Mucosa of rectum (tissue), 2 donors: ENCODE measurements at regions not wholly inside any gene's neighbourhood (a gene's known extent, or its start where the extent isn't known, plus 50 kb on each side); places are given as distances from the start of the nearest gene placed in this dataset.

Experiments used
- H3K27ac ChIP-seq, 2 donors: one replicate each; pipeline ENCODE4 v1.7.0; 2013; ENCODE audit warnings: inconsistent platforms in 2 of 2, low read depth in 2 of 2, low read length in 2 of 2
- H3K27me3 ChIP-seq, 2 donors: one replicate each; pipeline ENCODE4 v1.7.0; 2013; ENCODE audit warnings: low read length in 2 of 2; ENCODE audit not compliant: control insufficient read depth in 2 of 2, insufficient read depth in 2 of 2
- H3K36me3 ChIP-seq, 2 donors: one replicate each; pipeline ENCODE4 v1.7.0; 2013; ENCODE audit warnings: low read length in 2 of 2; ENCODE audit not compliant: control insufficient read depth in 2 of 2, insufficient read depth in 2 of 2
- H3K4me1 ChIP-seq, 2 donors: one replicate each; pipeline ENCODE4 v1.7.0; 2013; ENCODE audit warnings: low read length in 2 of 2, mild to moderate bottlenecking in 1 of 2; ENCODE audit not compliant: control insufficient read depth in 2 of 2, insufficient read depth in 2 of 2
- H3K4me3 ChIP-seq, 2 donors: one replicate each; pipeline ENCODE4 v1.7.0; 2013; ENCODE audit warnings: low read length in 2 of 2
- H3K9ac ChIP-seq, 2 donors: one replicate each; pipeline ENCODE4 v1.7.0; 2013; ENCODE audit warnings: low read length in 2 of 2, low read depth in 1 of 2, mild to moderate bottlenecking in 1 of 2
- H3K9me3 ChIP-seq, 2 donors: one replicate each; pipeline ENCODE4 v1.7.0; 2013; ENCODE audit warnings: low read length in 2 of 2; ENCODE audit not compliant: control insufficient read depth in 2 of 2
- donor health status: healthy.
- donor health status: Normal muscosa, but diverticular disease.

DNA sequence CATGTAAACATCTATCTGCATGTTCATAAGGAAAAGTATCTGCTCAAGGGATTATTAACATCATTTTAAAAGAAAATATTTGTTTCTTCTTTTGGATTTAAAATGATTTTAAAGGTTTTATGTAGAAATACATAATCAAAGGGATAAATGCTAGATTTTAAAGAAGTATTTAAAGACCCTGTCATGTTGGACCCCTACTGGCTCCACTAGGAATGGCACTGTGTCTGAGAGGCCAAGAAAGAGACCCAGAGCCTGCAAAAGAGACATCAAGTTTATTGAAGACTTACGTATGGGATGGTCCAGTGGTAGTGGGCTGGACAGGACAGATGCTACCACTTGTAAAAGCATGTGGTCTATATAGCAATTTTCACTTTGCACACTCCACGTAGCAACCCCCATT, 78.7 kb upstream of the PCDH18 start:
- Histone ChIP-seq H3K27me3 (no peaks in the 10 kb centered on the region), H3K9me3 (no peaks in the 10 kb centered on the region), H3K27ac (no peak overlapping the region), H3K36me3 (no peaks in the 10 kb centered on the region), H3K4me1 (no peaks in the 10 kb centered on the region), H3K9ac (no peak overlapping the region), H3K4me3 (no peak overlapping the region)

GRCh38 chr4:137609718-137610430, 77.6 kb upstream of the PCDH18 start:
- Histone ChIP-seq H3K27ac (peak overlapping the region; percentile 2 to 22), H3K9ac (no peak overlapping the region)

DNA sequence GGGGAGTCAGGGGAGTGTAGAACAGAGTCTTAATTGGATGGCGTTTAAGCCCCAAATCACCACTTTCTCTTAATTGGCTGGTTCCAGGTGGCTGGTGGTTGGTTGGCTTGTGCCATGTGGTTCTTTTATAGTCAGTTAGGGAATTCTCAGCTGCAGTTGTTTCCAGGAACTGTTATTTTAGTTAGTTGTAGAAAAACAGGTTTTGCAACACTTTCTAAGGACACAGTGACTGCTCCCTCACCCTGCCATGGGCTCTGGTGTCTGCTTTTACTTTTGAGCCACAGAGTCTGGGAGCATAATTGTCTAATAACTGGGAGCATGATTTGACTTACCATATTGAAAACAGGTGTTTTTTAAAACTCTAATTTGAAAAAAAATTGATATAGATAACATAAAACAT, 75.8 kb upstream of the PCDH18 start:
- Histone ChIP-seq H3K27ac (no peak overlapping the region), H3K27me3 (no peaks in the 10 kb centered on the region), H3K4me3 (no peak overlapping the region), H3K9ac (no peak overlapping the region), H3K36me3 (no peaks in the 10 kb centered on the region), H3K9me3 (no peaks in the 10 kb centered on the region), H3K4me1 (no peaks in the 10 kb centered on the region)

More at GRCh38 chr4:137609718-137610430, 77.6 kb upstream of the PCDH18 start:
- H3K27me3 ChIP-seq = no peaks in the 10 kb centered on the region
- no peaks in the 10 kb centered on the region for H3K4me1 ChIP-seq
- H3K9me3 ChIP-seq = no peaks in the 10 kb centered on the region
- no peaks in the 10 kb centered on the region for H3K36me3 ChIP-seq
- no peak overlapping the region for H3K4me3 ChIP-seq

DNA sequence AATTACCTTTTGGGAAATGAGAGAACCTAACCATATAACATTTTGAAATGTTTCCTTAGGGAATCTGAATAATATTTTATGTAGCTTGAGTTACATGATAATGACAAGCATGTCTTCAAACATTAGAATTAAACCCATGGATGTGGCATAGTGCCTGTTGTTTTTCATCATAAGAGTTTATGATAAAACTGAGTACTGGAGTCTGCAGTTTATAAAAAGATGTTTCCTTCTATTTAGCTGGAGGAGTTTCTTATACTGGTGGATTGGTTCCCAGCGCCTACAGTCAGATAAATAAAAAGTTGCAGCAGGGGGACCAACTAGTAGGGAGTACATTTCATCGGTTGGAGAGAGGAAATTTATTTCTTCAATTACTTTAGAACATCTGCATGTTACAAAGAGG, 70.1 kb upstream of the PCDH18 start:
- Histone ChIP-seq H3K27ac (no peak overlapping the region), H3K4me3 (no peak overlapping the region), H3K9me3 (no peaks in the 10 kb centered on the region), H3K4me1 (no peaks in the 10 kb centered on the region), H3K27me3 (no peaks in the 10 kb centered on the region), H3K36me3 (no peaks in the 10 kb centered on the region), H3K9ac (no peak overlapping the region)

- Histone ChIP-seq H3K4me1 (no peaks in the 10 kb centered on the region), H3K27ac (no peak overlapping the region)
Measured at GRCh38 chr4:137601934-137602333, 69.6 kb upstream of the PCDH18 start.

GRCh38 chr4:137599734-137600133, 67.4 kb upstream of the PCDH18 start:
- Histone ChIP-seq H3K4me1 (no peaks in the 10 kb centered on the region), H3K9me3 (no peaks in the 10 kb centered on the region), H3K27ac (no peak overlapping the region), H3K27me3 (no peaks in the 10 kb centered on the region), H3K36me3 (no peaks in the 10 kb centered on the region), H3K9ac (no peak overlapping the region), H3K4me3 (no peak overlapping the region)

More at GRCh38 chr4:137601934-137602333, 69.6 kb upstream of the PCDH18 start:
- Histone ChIP-seq H3K9ac (no peak overlapping the region), H3K4me3 (no peak overlapping the region), H3K9me3 (no peaks in the 10 kb centered on the region), H3K36me3 (no peaks in the 10 kb centered on the region), H3K27me3 (no peaks in the 10 kb centered on the region)

- Histone ChIP-seq H3K9ac (no peak overlapping the region), H3K27ac (no peak overlapping the region), H3K9me3 (no peaks in the 10 kb centered on the region), H3K36me3 (no peaks in the 10 kb centered on the region), H3K4me1 (no peaks in the 10 kb centered on the region), H3K27me3 (no peaks in the 10 kb centered on the region), H3K4me3 (no peak overlapping the region)
Measured at GRCh38 chr4:137597752-137598430, 65.6 kb upstream of the PCDH18 start.

- no peaks in the 10 kb centered on the region for H3K4me1 ChIP-seq
- H3K9me3 ChIP-seq = no peaks in the 10 kb centered on the region
- no peak overlapping the region for H3K9ac ChIP-seq
- no peak overlapping the region for H3K4me3 ChIP-seq
- no peak overlapping the region for H3K27ac ChIP-seq
- no peaks in the 10 kb centered on the region for H3K36me3 ChIP-seq
- no peaks in the 10 kb centered on the region for H3K27me3 ChIP-seq
Measured at GRCh38 chr4:137587796-137588195, 55.5 kb upstream of the PCDH18 start.

DNA sequence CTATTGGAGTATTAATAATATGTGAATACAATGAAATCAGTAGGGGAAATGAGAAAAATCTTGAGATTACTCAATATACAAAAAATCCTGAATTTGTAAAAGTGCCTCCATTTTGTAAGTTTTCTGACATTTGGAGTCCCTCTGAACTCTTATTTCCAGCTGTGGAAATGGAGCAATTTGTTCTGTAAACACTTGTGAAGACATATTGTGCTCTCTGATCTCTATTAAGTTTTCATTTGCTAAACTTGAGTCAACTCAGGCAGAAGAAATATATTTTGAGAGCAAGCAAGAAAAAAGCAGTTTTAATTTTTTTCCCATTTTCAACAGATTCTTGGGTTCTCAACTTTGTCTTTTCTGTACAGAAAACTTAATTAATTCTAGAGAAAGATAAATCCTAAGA, 51.4 kb upstream of the PCDH18 start:
- H3K27ac ChIP-seq = no peak overlapping the region
- H3K9ac ChIP-seq = no peak overlapping the region
- H3K9me3 ChIP-seq = no peaks in the 10 kb centered on the region
- H3K4me1 ChIP-seq = no peaks in the 10 kb centered on the region
- no peaks in the 10 kb centered on the region for H3K36me3 ChIP-seq
- no peak overlapping the region for H3K4me3 ChIP-seq
- no peaks in the 10 kb centered on the region for H3K27me3 ChIP-seq
